Hepatocyte (in vitro differentiated cells): ENCODE measurements at regions not wholly inside any gene's neighbourhood (a gene's known extent, or its start where the extent isn't known, plus 50 kb on each side); places are given as distances from the start of the nearest gene placed in this dataset.

Experiments
- DNase-seq: peaks from one replicate; pipeline ENCODE4 v3.0.0-alpha.2; 2016; ENCODE audit warnings: low spot score
- H2AFZ ChIP-seq: fragments of 200-600 bp; sonication (generic); 2 replicates; pipeline ENCODE4 v1.6.0; 2016; ENCODE audit warnings: antibody characterized with exemption, mild to moderate bottlenecking
- H3K27ac ChIP-seq: fragments of 200-600 bp; sonication (generic); 2 replicates; pipeline ENCODE4 v1.5.1; 2016; ENCODE audit warnings: mild to moderate bottlenecking
- H3K27me3 ChIP-seq: fragments of 200-600 bp; sonication (generic); 2 replicates; pipeline ENCODE4 v1.6.1; 2016
- H3K36me3 ChIP-seq: fragments of 200-600 bp; sonication (generic); replicated peaks from 2 replicates; pipeline ENCODE4 v1.5.1; 2016; ENCODE audit warnings: low read depth; ENCODE audit not compliant: insufficient read depth
- H3K4me1 ChIP-seq: fragments of 200-600 bp; sonication (generic); 2 replicates; pipeline ENCODE4 v1.5.1; 2016; ENCODE audit warnings: mild to moderate bottlenecking, moderate library complexity; ENCODE audit not compliant: insufficient read depth
- H3K4me2 ChIP-seq: fragments of 200-600 bp; sonication (generic); 2 replicates; pipeline ENCODE4 v1.6.0; 2016
- H3K4me3 ChIP-seq: fragments of 200-600 bp; sonication (generic); 2 replicates; pipeline ENCODE4 v1.5.1; 2016; ENCODE audit warnings: mild to moderate bottlenecking
- H3K79me2 ChIP-seq: fragments of 200-600 bp; sonication (generic); 2 replicates; pipeline ENCODE4 v1.6.0; 2017; ENCODE audit warnings: mild to moderate bottlenecking
- H3K9me2 ChIP-seq: fragments of 200-600 bp; sonication (generic); replicated peaks from 2 replicates; pipeline ENCODE4 v1.6.0; 2017; ENCODE audit warnings: mild to moderate bottlenecking; ENCODE audit not compliant: insufficient read depth
- H3K9me3 ChIP-seq: fragments of 200-600 bp; sonication (generic); 2 replicates; pipeline ENCODE4 v1.5.1; 2016; ENCODE audit warnings: low read depth, mild to moderate bottlenecking
- H4K20me1 ChIP-seq: fragments of 200-600 bp; sonication (generic); 2 replicates; pipeline ENCODE4 v1.6.0; 2016; ENCODE audit warnings: mild to moderate bottlenecking; ENCODE audit not compliant: insufficient read depth, poor library complexity, severe bottlenecking
- EZH2 ChIP-seq: fragments of 200-600 bp; sonication (generic); IDR thresholded peaks from 2 replicates; pipeline ENCODE4 v1.6.1; 2016; ENCODE audit warnings: antibody characterized with exemption, mild to moderate bottlenecking, borderline replicate concordance
- EZH2phosphoT487 ChIP-seq: fragments of 200-600 bp; sonication (generic); IDR thresholded peaks from one replicate; pipeline ENCODE4 v1.6.1; 2018; ENCODE audit warnings: antibody characterized with exemption, mild to moderate bottlenecking, low read depth, moderate library complexity; ENCODE audit not compliant: unreplicated experiment, severe bottlenecking
- WGBS: methylation state at CpG from one replicate; pipeline ENCODE4 v1.1.6; 2016; ENCODE audit warnings: low lambda C conversion rate; ENCODE audit errors: missing lambda C conversion rate; 5-methylcytosine and 5-hydroxymethylcytosine counted together
- TF ChIP-seq, protein P1 (sequence below): fragments of 200-600 bp; sonication (generic); IDR thresholded peaks from 2 replicates; pipeline ENCODE4 v1.5.1; 2016; ENCODE audit warnings: antibody characterized with exemption, mild to moderate bottlenecking; ENCODE audit not compliant: poor library complexity

- Histone ChIP-seq H2AFZ (peak overlapping the region; percentile 40), H3K9me3 (no peaks in the 10 kb centered on the region), H3K9me2 (no peaks in the 10 kb centered on the region), H3K79me2 (no peaks in the 10 kb centered on the region), H3K4me3 (no peak overlapping the region), H3K36me3 (no peaks in the 10 kb centered on the region), H3K4me1 (peaks cover 10% of the 10 kb centered on the region), H3K27ac (peak overlapping the region; percentile 51), H3K27me3 (no peaks in the 10 kb centered on the region), H3K4me2 (peak overlapping the region; percentile 49), H4K20me1 (no peaks in the 10 kb centered on the region)
- 81% methylated on average over 13 of the region's 14 CpGs for WGBS
- TF ChIP-seq, protein P1, sequence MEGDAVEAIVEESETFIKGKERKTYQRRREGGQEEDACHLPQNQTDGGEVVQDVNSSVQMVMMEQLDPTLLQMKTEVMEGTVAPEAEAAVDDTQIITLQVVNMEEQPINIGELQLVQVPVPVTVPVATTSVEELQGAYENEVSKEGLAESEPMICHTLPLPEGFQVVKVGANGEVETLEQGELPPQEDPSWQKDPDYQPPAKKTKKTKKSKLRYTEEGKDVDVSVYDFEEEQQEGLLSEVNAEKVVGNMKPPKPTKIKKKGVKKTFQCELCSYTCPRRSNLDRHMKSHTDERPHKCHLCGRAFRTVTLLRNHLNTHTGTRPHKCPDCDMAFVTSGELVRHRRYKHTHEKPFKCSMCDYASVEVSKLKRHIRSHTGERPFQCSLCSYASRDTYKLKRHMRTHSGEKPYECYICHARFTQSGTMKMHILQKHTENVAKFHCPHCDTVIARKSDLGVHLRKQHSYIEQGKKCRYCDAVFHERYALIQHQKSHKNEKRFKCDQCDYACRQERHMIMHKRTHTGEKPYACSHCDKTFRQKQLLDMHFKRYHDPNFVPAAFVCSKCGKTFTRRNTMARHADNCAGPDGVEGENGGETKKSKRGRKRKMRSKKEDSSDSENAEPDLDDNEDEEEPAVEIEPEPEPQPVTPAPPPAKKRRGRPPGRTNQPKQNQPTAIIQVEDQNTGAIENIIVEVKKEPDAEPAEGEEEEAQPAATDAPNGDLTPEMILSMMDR = no peak
- no peak for TF ChIP-seq EZH2
- no peak for TF ChIP-seq EZH2phosphoT487
- no peak for DNase-seq
Observed at GRCh38 chr2:238791354-238791753, 56.5 kb upstream of the TWIST2 start.

DNA sequence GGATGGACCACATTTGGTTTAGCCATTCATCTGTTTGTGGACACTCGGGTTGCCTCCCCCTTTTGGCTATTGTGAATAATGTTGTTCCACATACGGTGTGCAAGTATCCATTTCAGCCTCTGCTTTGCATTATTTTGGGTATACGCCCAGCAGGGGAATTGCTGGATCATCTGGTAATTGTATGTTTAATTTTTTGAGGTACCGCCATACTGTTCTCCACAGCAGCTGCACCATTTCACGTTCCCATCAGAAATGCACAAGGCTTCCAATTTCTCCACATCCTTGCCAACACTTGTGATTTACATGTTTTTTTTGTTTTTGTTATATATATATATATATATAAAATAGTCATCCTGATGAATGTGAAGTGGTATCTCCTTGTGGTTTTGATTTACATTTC lies 54.6 kb upstream of the TWIST2 start:
- WGBS = 94% methylated on average over 5 of the region's 5 CpGs
- H3K79me2 ChIP-seq = no peaks in the 10 kb centered on the region
- H2AFZ ChIP-seq = no peak overlapping the region
- H3K27me3 ChIP-seq = no peaks in the 10 kb centered on the region
- no peak overlapping the region for H3K27ac ChIP-seq
- no peak for TF ChIP-seq EZH2phosphoT487
- TF ChIP-seq, protein P1 = no peak
- no peak for TF ChIP-seq EZH2
- no peaks in the 10 kb centered on the region for H4K20me1 ChIP-seq
- peaks cover 10% of the 10 kb centered on the region for H3K4me1 ChIP-seq
- H3K4me2 ChIP-seq = no peak overlapping the region
- no peaks in the 10 kb centered on the region for H3K9me3 ChIP-seq
- no peaks in the 10 kb centered on the region for H3K36me3 ChIP-seq
- H3K4me3 ChIP-seq = no peak overlapping the region
- DNase-seq = no peak
- no peaks in the 10 kb centered on the region for H3K9me2 ChIP-seq

GRCh38 chr2:238793801-238794449 lies 54.0 kb upstream of the TWIST2 start:
- no peaks in the 10 kb centered on the region for H3K9me3 ChIP-seq
- no peaks in the 10 kb centered on the region for H3K27me3 ChIP-seq
- H3K4me2 ChIP-seq = no peak overlapping the region
- no peak overlapping the region for H3K27ac ChIP-seq
- H4K20me1 ChIP-seq = no peaks in the 10 kb centered on the region
- H2AFZ ChIP-seq = no peak overlapping the region
- no peaks in the 10 kb centered on the region for H3K79me2 ChIP-seq
- no peaks in the 10 kb centered on the region for H3K9me2 ChIP-seq
- 91% methylated on average over 9 of the region's 9 CpGs for WGBS
- TF ChIP-seq EZH2phosphoT487 = no peak
- TF ChIP-seq EZH2 = no peak
- TF ChIP-seq, protein P1 = no peak
- peaks cover 10% of the 10 kb centered on the region for H3K4me1 ChIP-seq
- no peak for DNase-seq
- no peak overlapping the region for H3K4me3 ChIP-seq
- no peaks in the 10 kb centered on the region for H3K36me3 ChIP-seq
